GM21529 (cell line): ENCODE measurements at regions not wholly inside any gene's neighbourhood (a gene's known extent, or its start where the extent isn't known, plus 50 kb on each side); places are given as distances from the start of the nearest gene placed in this dataset.

Source experiments
- ATAC-seq: cut with Tn5 transposase; IDR thresholded peaks from one replicate; pipeline ENCODE4 v1.9.1; 2021; ENCODE audit not compliant: unreplicated experiment

- no peak for ATAC-seq
Observed at GRCh38 chr4:156505341-156505955, 466.2 kb downstream of the PDGFC start.

DNA sequence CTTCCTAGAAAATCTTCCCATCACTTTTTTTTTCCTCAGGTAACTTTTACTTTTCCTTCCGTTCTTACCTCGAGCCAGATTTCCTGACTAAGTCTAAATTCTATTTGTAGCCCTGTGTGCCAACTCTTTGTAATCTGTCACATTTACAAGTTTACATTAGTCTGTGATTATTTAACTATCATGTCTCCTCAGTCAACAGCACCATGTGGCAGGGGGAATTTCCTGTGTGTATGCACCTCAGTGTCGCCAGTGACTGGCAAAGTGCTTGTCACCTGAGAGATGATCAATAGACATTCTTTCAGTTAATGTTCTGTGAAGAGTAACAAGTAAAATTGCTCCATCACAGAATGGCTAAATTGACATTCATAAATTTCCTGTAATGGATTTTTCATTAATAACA is 468.5 kb downstream of the PDGFC start:
- no peak for ATAC-seq

DNA sequence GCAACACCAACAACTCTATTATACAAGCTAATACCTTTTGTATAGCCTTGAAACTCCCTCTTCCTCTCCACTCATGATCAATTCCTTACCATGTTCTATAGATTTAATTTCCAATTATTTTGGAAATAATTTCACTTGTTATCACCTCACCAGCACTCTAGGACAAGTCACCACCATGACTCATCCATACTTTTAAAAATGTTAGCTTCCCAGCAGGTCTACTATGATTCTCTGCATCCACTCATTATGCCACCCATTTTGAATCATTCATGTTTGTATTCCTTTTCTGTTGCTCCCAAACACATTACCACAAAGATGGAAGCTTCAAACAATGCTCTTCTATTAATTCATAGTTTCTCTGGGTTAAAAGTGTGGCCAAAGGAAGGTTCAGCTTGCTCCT is 469.6 kb downstream of the PDGFC start:
- no peak for ATAC-seq

DNA sequence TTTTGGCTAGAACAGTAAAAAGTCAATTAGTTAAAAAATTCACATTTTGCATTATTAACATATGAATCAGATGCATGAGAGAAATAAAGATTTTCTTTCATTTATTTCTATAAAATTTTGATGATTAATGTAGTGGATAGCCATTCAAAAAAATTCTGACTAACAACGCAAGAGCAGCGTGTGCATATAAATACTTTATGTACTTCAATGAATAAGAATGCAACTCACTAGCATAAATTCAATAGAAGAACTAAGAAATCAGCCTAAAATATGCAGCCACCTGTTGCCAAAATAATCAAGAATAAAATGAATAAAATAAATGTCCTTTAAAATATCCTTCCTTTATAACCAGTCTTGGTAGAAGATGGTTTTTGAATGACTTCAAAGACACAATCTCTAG is 471.9 kb downstream of the PDGFC start:
- no peak for ATAC-seq

DNA sequence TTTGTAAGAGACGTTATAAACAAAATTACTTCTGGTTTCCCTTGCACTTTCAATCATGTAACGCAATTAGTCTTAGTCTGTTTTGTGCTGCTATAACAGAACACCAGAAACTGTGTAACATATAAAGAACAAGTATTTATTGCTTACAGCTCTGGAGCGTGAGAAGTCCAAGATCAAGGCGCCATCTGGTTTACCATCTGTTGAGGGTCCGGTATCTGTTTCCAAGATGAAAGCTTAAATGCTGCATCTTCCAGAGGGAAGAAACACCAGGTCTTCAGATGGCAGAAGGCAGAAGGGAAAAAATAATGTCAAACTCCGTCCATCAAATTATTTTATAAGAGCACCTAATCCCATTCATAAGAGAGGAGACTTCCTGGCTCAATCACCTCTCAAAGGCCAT is 474.1 kb downstream of the PDGFC start:
- no peak for ATAC-seq

GRCh38 chr4:156496797-156497196 is 474.8 kb downstream of the PDGFC start:
- no peak for ATAC-seq

DNA sequence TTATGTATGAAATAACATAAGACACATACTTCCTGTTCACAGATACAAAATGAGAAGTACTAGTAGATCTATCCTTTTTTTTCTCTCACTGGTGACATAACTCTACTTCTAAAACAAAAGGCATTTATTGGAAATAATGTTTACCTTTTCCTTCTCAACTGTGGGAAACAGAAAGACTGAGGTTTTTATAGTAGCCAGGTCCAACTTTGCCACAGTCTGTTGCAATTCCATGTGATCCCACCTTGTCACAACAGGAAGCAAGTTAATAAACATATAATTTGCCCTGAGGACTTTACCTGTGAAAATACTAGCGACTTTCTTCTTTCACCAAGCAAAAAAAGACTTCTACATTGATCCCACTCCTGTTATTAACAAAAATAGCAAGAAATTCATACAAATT is 475.8 kb downstream of the PDGFC start:
- ATAC-seq: no peak

DNA sequence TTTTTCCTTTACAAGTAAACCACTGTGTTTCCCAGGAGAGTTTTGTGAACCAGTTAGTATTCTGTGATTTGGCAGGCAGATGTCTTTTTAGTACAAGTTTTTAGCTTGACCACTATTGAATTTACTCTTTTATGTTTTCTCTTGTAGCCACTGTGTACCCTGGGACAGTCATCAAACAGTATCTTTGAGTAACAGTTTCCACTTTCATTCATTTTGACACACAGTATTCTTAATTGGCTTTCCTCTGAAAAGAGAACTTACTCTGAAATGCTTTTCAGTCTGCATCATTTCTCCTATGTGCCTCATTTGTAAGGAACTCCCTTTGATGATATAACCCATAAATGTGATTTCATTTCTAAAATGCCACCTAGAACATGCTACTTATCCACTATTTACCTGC is 476.5 kb downstream of the PDGFC start:
- ATAC-seq: no peak

DNA sequence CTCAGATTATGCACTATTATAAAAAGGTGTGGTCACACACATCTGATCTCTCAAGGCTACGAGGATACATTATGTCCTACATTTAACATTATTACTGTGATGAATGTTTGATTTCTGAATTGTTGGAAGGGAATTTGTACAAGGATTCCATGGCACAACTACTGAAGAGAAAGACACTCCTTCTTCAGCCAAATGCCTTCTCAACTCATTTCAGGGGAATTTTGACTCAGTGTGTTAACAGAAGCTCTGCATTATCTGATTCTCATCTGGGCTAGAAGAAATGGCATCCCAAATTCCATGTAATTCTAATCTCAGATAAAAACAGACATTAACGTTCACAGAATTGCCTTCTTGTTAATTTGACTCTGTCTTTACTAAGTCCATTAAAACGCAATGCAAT is 477.7 kb downstream of the PDGFC start:
- ATAC-seq: no peak

GRCh38 chr4:156487107-156487506 is 484.5 kb downstream of the PDGFC start:
- no peak for ATAC-seq

DNA sequence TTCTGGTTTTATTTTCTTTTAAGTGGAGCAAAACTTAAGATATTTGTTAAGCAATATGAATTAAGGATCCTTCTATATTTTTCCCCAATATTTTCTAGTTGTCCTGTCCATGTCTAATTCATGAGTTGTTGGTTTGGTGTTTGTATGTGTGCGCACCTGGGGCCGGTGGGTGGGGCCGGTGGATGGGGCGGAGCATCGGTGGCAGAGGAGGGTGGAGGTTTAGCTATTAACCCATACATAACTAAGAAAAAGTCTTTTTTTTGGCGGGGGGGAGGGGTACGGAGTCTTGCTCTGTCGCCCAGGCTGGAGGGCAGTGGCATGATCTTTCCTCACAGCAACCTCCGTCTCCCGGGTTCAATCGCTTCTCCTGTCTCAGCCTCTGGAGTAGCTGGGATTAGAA is 489.8 kb downstream of the PDGFC start:
- ATAC-seq: no peak

- no peak for ATAC-seq
Observed at GRCh38 chr4:156477636-156478035, 494.0 kb downstream of the PDGFC start.

GRCh38 chr4:156476359-156476758 is 495.2 kb downstream of the PDGFC start:
- no peak for ATAC-seq

GRCh38 chr4:156475322-156475721 is 496.3 kb downstream of the PDGFC start:
- no peak for ATAC-seq

DNA sequence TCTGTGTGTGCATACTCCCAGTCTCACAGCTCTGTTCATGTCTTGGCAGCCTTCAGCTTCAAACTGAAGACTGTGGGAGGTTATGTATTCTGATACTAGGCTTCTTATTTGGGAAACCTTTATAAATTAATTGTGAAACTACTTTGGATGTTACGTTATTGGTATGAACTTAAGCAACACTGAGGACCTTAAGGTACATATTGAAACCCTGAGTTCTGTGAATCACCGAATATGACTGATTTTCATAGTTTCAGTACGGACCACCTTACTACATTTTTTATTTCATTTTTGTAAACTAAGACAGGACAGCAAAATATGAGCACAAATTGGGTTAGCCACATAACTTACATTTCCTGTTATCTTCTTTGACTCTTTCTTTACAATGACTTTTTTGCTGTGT is 498.4 kb downstream of the PDGFC start:
- no peak for ATAC-seq

DNA sequence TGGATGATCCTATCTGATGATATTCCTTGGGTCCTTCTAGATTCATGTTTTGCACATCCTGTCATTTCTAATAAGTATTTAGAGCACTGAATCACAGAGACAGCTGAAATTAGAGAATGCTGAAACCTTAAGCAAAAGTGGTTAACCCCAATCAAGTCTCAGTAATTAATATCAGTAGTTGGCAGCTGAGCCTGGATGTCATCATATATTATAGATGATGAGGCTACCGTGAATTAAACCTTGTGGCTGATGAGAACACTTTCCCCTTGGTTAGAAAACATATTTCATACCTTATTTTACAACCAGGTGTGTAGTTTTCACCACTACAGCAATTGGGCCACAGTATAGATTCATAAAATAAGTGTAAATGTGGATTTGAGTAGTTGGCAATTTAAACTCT is 499.0 kb downstream of the PDGFC start:
- no peak for ATAC-seq

DNA sequence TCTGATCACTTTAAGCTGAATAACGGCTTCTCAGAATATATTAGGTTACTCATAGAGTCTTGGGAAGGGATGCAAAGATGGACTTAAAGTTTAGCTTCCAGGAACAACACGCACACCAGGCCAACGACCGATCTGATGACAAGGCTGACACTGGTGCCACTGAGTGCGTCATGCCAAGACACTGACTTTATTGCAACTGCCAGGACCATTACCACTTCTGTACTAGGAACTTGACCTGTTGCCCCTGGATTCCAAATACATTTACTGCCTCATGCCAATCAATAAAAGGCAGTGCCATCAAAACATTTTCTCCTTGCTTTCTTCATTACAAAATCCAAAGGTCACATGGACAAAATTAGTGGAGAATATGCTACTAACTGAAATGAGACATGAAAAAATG is 505.9 kb upstream of the CTSO start:
- no peak for ATAC-seq

GRCh38 chr4:156456830-156457229 is 503.2 kb upstream of the CTSO start:
- ATAC-seq: no peak

DNA sequence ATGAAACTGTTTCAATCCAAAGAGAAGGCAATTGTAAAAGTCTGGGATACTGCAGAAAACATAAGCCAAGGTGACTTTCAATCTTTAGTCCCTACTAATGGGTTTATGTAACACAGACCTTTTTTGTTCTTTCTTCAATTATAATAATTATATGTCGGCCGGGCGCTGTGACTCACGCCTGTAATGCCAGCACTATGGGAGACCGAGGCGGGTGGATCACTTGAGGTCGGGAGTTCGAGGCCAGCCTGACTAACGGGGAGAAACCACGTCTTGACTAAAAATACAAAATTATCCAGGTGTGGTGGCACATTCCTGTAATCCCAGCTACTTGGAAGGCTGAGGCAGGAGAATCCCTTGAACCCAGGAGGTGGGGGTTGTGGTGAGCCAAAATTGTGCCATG is 489.8 kb upstream of the CTSO start:
- ATAC-seq: no peak

GRCh38 chr4:156442912-156443311 is 489.2 kb upstream of the CTSO start:
- no peak for ATAC-seq

GRCh38 chr4:156439576-156440200 is 486.0 kb upstream of the CTSO start:
- no peak for ATAC-seq

DNA sequence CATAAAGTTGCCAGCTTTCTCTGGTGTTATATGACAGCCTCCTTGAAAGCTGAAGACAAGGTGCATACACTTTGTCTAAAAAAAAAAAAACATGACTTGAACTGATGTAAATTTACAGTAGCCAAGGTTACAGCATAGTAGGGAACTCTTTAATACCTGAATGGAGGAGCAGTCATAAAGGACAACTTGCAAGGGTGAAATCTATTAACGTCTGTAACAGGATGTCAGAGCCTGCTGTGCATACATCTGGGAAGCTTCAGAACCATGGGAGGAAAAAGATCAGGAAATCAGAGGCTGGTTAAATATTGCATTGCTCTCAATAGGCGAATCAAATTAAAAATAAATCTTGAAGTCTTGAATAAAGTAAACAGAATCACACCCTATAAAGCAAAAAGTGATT is 484.0 kb upstream of the CTSO start:
- ATAC-seq: no peak

- ATAC-seq: no peak
Observed at GRCh38 chr4:156422576-156422975, 468.9 kb upstream of the CTSO start.
